ENCODE measurements at regions not wholly inside any gene's neighbourhood (a gene's known extent, or its start where the extent isn't known, plus 50 kb on each side); places are given as distances from the start of the nearest gene placed in this dataset.

DNA sequence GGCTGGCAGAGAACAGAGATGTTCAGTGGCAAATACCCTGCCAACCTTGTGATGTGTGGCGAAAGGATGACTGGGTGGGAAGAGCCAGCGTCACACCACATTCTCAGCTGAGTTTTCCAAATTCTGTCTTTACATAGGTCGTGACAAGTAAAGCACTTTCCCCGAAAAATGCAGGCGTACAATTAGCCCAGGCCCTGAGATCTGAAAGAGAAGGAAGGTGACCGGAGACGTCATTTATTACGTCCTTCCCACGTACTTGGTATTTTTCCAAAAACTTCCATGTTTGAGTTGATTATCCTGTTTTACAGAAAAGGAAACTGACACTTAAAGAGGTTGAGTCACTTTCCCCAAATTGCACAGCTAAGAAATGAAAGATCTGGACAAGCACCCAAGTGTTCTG lies 413.3 kb downstream of the PRDM2 start:
- Histone ChIP-seq H3K36me3 (ENCODE audit: control insufficient read depth, low read length) (no peaks in the 10 kb centered on the region), H3K27ac (ENCODE audit: low read depth, low read length) (no peak overlapping the region), H3K9me3 (ENCODE audit: control insufficient read depth, insufficient read depth, low read length) (no peaks in the 10 kb centered on the region), H3K4me3 (ENCODE audit: low read length) (no peak overlapping the region), H3K9me2 (replicated peaks; ENCODE audit: control insufficient read depth, low read length) (no peaks in the 10 kb centered on the region), H4K20me1 (ENCODE audit: control insufficient read depth, insufficient read depth, low read depth, low read length) (no peaks in the 10 kb centered on the region), H3K79me2 (ENCODE audit: control insufficient read depth, low read length) (no peaks in the 10 kb centered on the region), H3F3A (ENCODE audit: control insufficient read depth, insufficient read depth) (no peaks in the 10 kb centered on the region), H3K27me3 (ENCODE audit: control insufficient read depth, low read length) (no peaks in the 10 kb centered on the region), H3K4me2 (ENCODE audit: low read length) (no peak overlapping the region), H3K4me1 (ENCODE audit: control insufficient read depth, low read length) (no peaks in the 10 kb centered on the region)
- no peak for TF ChIP-seq EZH2phosphoT487 (IDR thresholded peaks at IDR 0.05; ENCODE audit: borderline replicate concordance, low read length)
- TF ChIP-seq, protein P1, sequence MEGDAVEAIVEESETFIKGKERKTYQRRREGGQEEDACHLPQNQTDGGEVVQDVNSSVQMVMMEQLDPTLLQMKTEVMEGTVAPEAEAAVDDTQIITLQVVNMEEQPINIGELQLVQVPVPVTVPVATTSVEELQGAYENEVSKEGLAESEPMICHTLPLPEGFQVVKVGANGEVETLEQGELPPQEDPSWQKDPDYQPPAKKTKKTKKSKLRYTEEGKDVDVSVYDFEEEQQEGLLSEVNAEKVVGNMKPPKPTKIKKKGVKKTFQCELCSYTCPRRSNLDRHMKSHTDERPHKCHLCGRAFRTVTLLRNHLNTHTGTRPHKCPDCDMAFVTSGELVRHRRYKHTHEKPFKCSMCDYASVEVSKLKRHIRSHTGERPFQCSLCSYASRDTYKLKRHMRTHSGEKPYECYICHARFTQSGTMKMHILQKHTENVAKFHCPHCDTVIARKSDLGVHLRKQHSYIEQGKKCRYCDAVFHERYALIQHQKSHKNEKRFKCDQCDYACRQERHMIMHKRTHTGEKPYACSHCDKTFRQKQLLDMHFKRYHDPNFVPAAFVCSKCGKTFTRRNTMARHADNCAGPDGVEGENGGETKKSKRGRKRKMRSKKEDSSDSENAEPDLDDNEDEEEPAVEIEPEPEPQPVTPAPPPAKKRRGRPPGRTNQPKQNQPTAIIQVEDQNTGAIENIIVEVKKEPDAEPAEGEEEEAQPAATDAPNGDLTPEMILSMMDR (IDR thresholded peaks at IDR 0.05; ENCODE audit: low read depth, low read length, poor library complexity, severe bottlenecking): no peak

GRCh38 chr1:14113841-14114567 lies 414.0 kb downstream of the PRDM2 start:
- Histone ChIP-seq H3K4me2 (ENCODE audit: low read length) (no peak overlapping the region), H3F3A (ENCODE audit: control insufficient read depth, insufficient read depth) (no peaks in the 10 kb centered on the region), H3K9me2 (replicated peaks; ENCODE audit: control insufficient read depth, low read length) (no peaks in the 10 kb centered on the region), H3K4me3 (ENCODE audit: low read length) (no peak overlapping the region), H4K20me1 (ENCODE audit: control insufficient read depth, insufficient read depth, low read depth, low read length) (no peaks in the 10 kb centered on the region), H3K79me2 (ENCODE audit: control insufficient read depth, low read length) (no peaks in the 10 kb centered on the region), H3K36me3 (ENCODE audit: control insufficient read depth, low read length) (no peaks in the 10 kb centered on the region), H3K9me3 (ENCODE audit: control insufficient read depth, insufficient read depth, low read length) (no peaks in the 10 kb centered on the region), H3K27ac (ENCODE audit: low read depth, low read length) (no peak overlapping the region), H3K4me1 (ENCODE audit: control insufficient read depth, low read length) (no peaks in the 10 kb centered on the region), H3K27me3 (ENCODE audit: control insufficient read depth, low read length) (no peaks in the 10 kb centered on the region; the same call in 1 of the 2 replicates)
- TF ChIP-seq, protein P1 (IDR thresholded peaks at IDR 0.05; ENCODE audit: low read depth, low read length, poor library complexity, severe bottlenecking): peak; percentile 49
- no peak for TF ChIP-seq EZH2phosphoT487 (IDR thresholded peaks at IDR 0.05; ENCODE audit: borderline replicate concordance, low read length)

- Histone ChIP-seq H3K4me2 (ENCODE audit: low read length) (no peak overlapping the region), H3K79me2 (ENCODE audit: control insufficient read depth, low read length) (no peaks in the 10 kb centered on the region), H3K4me1 (ENCODE audit: control insufficient read depth, low read length) (no peaks in the 10 kb centered on the region), H3K4me3 (ENCODE audit: low read length) (no peak overlapping the region), H3K36me3 (ENCODE audit: control insufficient read depth, low read length) (no peaks in the 10 kb centered on the region), H4K20me1 (ENCODE audit: control insufficient read depth, insufficient read depth, low read depth, low read length) (no peaks in the 10 kb centered on the region), H3K27me3 (ENCODE audit: control insufficient read depth, low read length) (peaks cover 1% of the 10 kb centered on the region; the same call in 1 of the 2 replicates), H3F3A (ENCODE audit: control insufficient read depth, insufficient read depth) (no peaks in the 10 kb centered on the region), H3K9me2 (replicated peaks; ENCODE audit: control insufficient read depth, low read length) (no peaks in the 10 kb centered on the region), H3K27ac (ENCODE audit: low read depth, low read length) (no peak overlapping the region), H3K9me3 (ENCODE audit: control insufficient read depth, insufficient read depth, low read length) (no peaks in the 10 kb centered on the region)
- no peak for TF ChIP-seq EZH2phosphoT487 (IDR thresholded peaks at IDR 0.05; ENCODE audit: borderline replicate concordance, low read length)
- TF ChIP-seq, protein P1 (IDR thresholded peaks at IDR 0.05; ENCODE audit: low read depth, low read length, poor library complexity, severe bottlenecking): no peak
Measured at GRCh38 chr1:14115976-14116375, 416.0 kb downstream of the PRDM2 start.

Measured in DOHH2 (cell line).